ENCODE measurements at regions not wholly inside any gene's neighbourhood (a gene's known extent, or its start where the extent isn't known, plus 50 kb on each side); places are given as distances from the start of the nearest gene placed in this dataset.

- Histone ChIP-seq H3K4me3 (ENCODE audit: low read length) (no peak overlapping the region), H3K4me1 (ENCODE audit: insufficient read depth, low read length) (no peaks in the 10 kb centered on the region), H3K9me3 (ENCODE audit: control insufficient read depth in 1 of 2, insufficient read depth in 1 of 2, low read length in 2 of 2) (no peaks in the 10 kb centered on the region), H3K36me3 (ENCODE audit: insufficient read depth, low read length) (no peaks in the 10 kb centered on the region), H3K27me3 (ENCODE audit: control insufficient read depth in 1 of 2, insufficient read depth in 2 of 2, low read length in 2 of 2) (peaks cover 0 to 2% of the 10 kb centered on the region in 2 experiments), H3K27ac (ENCODE audit: low read depth in 1 of 2, low read length in 2 of 2) (no peak overlapping the region)
- no peaks in the 10 kb centered on the region for H3K36me3 Mint-ChIP-seq (ENCODE audit: low read depth)
- ATAC-seq (ENCODE audit: poor library complexity) = no peak
- TF ChIP-seq CTCF (IDR thresholded peaks at IDR 0.05) = no peak
- no peaks in the 10 kb centered on the region for H3K4me1 Mint-ChIP-seq (ENCODE audit: low read depth)
- DNase-seq = no peak
- intact Hi-C loops (cut with DNase I, micrococcal nuclease) = no loop called here
- peaks cover 4% of the 10 kb centered on the region for H3K27me3 Mint-ChIP-seq
- H3K9me3 Mint-ChIP-seq = no peaks in the 10 kb centered on the region
- CTCF ChIA-PET = no interaction called here
- no peak overlapping the region for H3K4me3 Mint-ChIP-seq
- POLR2A ChIA-PET = no interaction called here
- no peak overlapping the region for H3K27ac Mint-ChIP-seq
These were observed 139.5 kb upstream of the NDUFV2 start for GRCh38 chr18:8962855-8963635.

- CTCF ChIA-PET = no interaction called here
- no peak overlapping the region for H3K4me3 ChIP-seq (ENCODE audit: low read length)
These were observed 138.6 kb upstream of the NDUFV2 start for GRCh38 chr18:8963876-8964275.

GRCh38 chr18:8965398-8965797 lies 137.1 kb upstream of the NDUFV2 start:
- ATAC-seq (ENCODE audit: poor library complexity) (no peak), DNase-seq (no peak)
- H3K4me1 Mint-ChIP-seq (ENCODE audit: low read depth) = no peaks in the 10 kb centered on the region

More at GRCh38 chr18:8963876-8964275, 138.6 kb upstream of the NDUFV2 start:
- no peak for TF ChIP-seq CTCF (IDR thresholded peaks at IDR 0.05)
- Mint-ChIP-seq H3K27me3 (peaks cover 4% of the 10 kb centered on the region), H3K36me3 (ENCODE audit: low read depth) (no peaks in the 10 kb centered on the region), H3K4me1 (ENCODE audit: low read depth) (no peaks in the 10 kb centered on the region), H3K4me3 (no peak overlapping the region), H3K27ac (no peak overlapping the region), H3K9me3 (no peaks in the 10 kb centered on the region)
- H3K27me3 ChIP-seq (ENCODE audit: control insufficient read depth in 1 of 2, insufficient read depth in 2 of 2, low read length in 2 of 2) = peaks cover 0 to 1% of the 10 kb centered on the region in 2 experiments
- POLR2A ChIA-PET = no interaction called here
- H3K9me3 ChIP-seq (ENCODE audit: control insufficient read depth in 1 of 2, insufficient read depth in 1 of 2, low read length in 2 of 2) = no peaks in the 10 kb centered on the region
- ATAC-seq (ENCODE audit: poor library complexity) = no peak
- H3K27ac ChIP-seq (ENCODE audit: low read depth in 1 of 2, low read length in 2 of 2) = no peak overlapping the region
- intact Hi-C loops (cut with DNase I, micrococcal nuclease) = no loop called here
- H3K36me3 ChIP-seq (ENCODE audit: insufficient read depth, low read length) = no peaks in the 10 kb centered on the region
- no peak for DNase-seq
- no peaks in the 10 kb centered on the region for H3K4me1 ChIP-seq (ENCODE audit: insufficient read depth, low read length)

More at GRCh38 chr18:8965398-8965797, 137.1 kb upstream of the NDUFV2 start:
- no peaks in the 10 kb centered on the region for H3K27me3 ChIP-seq (ENCODE audit: control insufficient read depth in 1 of 2, insufficient read depth in 2 of 2, low read length in 2 of 2)
- no peaks in the 10 kb centered on the region for H3K36me3 ChIP-seq (ENCODE audit: insufficient read depth, low read length)
- peaks cover 5% of the 10 kb centered on the region for H3K27me3 Mint-ChIP-seq
- H3K4me3 Mint-ChIP-seq = no peak overlapping the region
- H3K4me1 ChIP-seq (ENCODE audit: insufficient read depth, low read length) = no peaks in the 10 kb centered on the region
- no peak overlapping the region for H3K27ac ChIP-seq (ENCODE audit: low read depth in 1 of 2, low read length in 2 of 2)
- POLR2A ChIA-PET = no interaction called here
- intact Hi-C loops (cut with DNase I, micrococcal nuclease) = no loop called here
- H3K27ac Mint-ChIP-seq = no peak overlapping the region
- TF ChIP-seq CTCF (IDR thresholded peaks at IDR 0.05) = no peak
- H3K4me3 ChIP-seq (ENCODE audit: low read length) = no peak overlapping the region
- CTCF ChIA-PET = no interaction called here
- H3K9me3 ChIP-seq (ENCODE audit: control insufficient read depth in 1 of 2, insufficient read depth in 1 of 2, low read length in 2 of 2) = no peaks in the 10 kb centered on the region
- H3K36me3 Mint-ChIP-seq (ENCODE audit: low read depth) = no peaks in the 10 kb centered on the region
- no peaks in the 10 kb centered on the region for H3K9me3 Mint-ChIP-seq
